ENCODE measurements at regions not wholly inside any gene's neighbourhood (a gene's known extent, or its start where the extent isn't known, plus 50 kb on each side); places are given as distances from the start of the nearest gene placed in this dataset.

- no peaks in the 10 kb centered on the region for H3K4me1 Mint-ChIP-seq (ENCODE audit: unreplicated experiment)
- no peak overlapping the region for H3K4me3 Mint-ChIP-seq
- H3K36me3 Mint-ChIP-seq = no peaks in the 10 kb centered on the region
- no peaks in the 10 kb centered on the region for H3K27me3 Mint-ChIP-seq
- no peak for DNase-seq (ENCODE audit: extremely low spot score, unreplicated experiment)
- H3K27ac Mint-ChIP-seq = no peak overlapping the region
- no peaks in the 10 kb centered on the region for H3K9me3 Mint-ChIP-seq
- TF ChIP-seq CTCF (conservative IDR thresholded peaks at IDR 0.05) = no peak
These were observed 931.9 kb downstream of the SLITRK5 start for GRCh38 chr13:88602786-88603777.

GRCh38 chr13:88617176-88617575 lies 946.0 kb downstream of the SLITRK5 start:
- Mint-ChIP-seq H3K36me3 (no peaks in the 10 kb centered on the region), H3K4me3 (no peak overlapping the region), H3K9me3 (peaks cover 4% of the 10 kb centered on the region), H3K4me1 (ENCODE audit: unreplicated experiment) (no peaks in the 10 kb centered on the region), H3K27ac (no peak overlapping the region), H3K27me3 (no peaks in the 10 kb centered on the region)
- TF ChIP-seq CTCF (conservative IDR thresholded peaks at IDR 0.05) = no peak
- no peak for DNase-seq (ENCODE audit: extremely low spot score, unreplicated experiment)

GRCh38 chr13:88622362-88622973 lies 951.3 kb downstream of the SLITRK5 start:
- no peaks in the 10 kb centered on the region for H3K27me3 Mint-ChIP-seq
- no peak for DNase-seq (ENCODE audit: extremely low spot score, unreplicated experiment)
- no peaks in the 10 kb centered on the region for H3K36me3 Mint-ChIP-seq
- H3K27ac Mint-ChIP-seq = no peak overlapping the region
- H3K9me3 Mint-ChIP-seq = peaks cover 9% of the 10 kb centered on the region
- H3K4me3 Mint-ChIP-seq = no peak overlapping the region
- no peak for TF ChIP-seq CTCF (conservative IDR thresholded peaks at IDR 0.05)
- no peaks in the 10 kb centered on the region for H3K4me1 Mint-ChIP-seq (ENCODE audit: unreplicated experiment)

GRCh38 chr13:88623150-88623549 lies 952.0 kb downstream of the SLITRK5 start:
- Mint-ChIP-seq H3K9me3 (peaks cover 9% of the 10 kb centered on the region), H3K36me3 (no peaks in the 10 kb centered on the region), H3K4me1 (ENCODE audit: unreplicated experiment) (no peaks in the 10 kb centered on the region), H3K4me3 (no peak overlapping the region), H3K27ac (no peak overlapping the region), H3K27me3 (no peaks in the 10 kb centered on the region)
- TF ChIP-seq CTCF (conservative IDR thresholded peaks at IDR 0.05) = no peak
- DNase-seq (ENCODE audit: extremely low spot score, unreplicated experiment) = no peak

GRCh38 chr13:88627071-88627470 lies 955.9 kb downstream of the SLITRK5 start:
- TF ChIP-seq CTCF (conservative IDR thresholded peaks at IDR 0.05) = no peak
- no peak for DNase-seq (ENCODE audit: extremely low spot score, unreplicated experiment)
- peaks cover 6% of the 10 kb centered on the region for H3K9me3 Mint-ChIP-seq
- no peaks in the 10 kb centered on the region for H3K36me3 Mint-ChIP-seq
- H3K4me3 Mint-ChIP-seq = no peak overlapping the region
- no peaks in the 10 kb centered on the region for H3K27me3 Mint-ChIP-seq
- no peak overlapping the region for H3K27ac Mint-ChIP-seq
- no peaks in the 10 kb centered on the region for H3K4me1 Mint-ChIP-seq (ENCODE audit: unreplicated experiment)

Data from type B pancreatic cell (in vitro differentiated cells).